Hematopoietic multipotent progenitor cell treated with erythropoietin and hydrocortisone succinate and interleukin-3 and kit ligand, for 8 days (in vitro differentiated cells): ENCODE measurements at regions not wholly inside any gene's neighbourhood (a gene's known extent, or its start where the extent isn't known, plus 50 kb on each side); places are given as distances from the start of the nearest gene placed in this dataset.
A peak's percentile ranks its signal among the peaks of the same experiment; 100 is the strongest.

ENCODE experiments used
- DNase-seq: peaks from one replicate; pipeline ENCODE4 v3.0.0-alpha.2; 2015

DNA sequence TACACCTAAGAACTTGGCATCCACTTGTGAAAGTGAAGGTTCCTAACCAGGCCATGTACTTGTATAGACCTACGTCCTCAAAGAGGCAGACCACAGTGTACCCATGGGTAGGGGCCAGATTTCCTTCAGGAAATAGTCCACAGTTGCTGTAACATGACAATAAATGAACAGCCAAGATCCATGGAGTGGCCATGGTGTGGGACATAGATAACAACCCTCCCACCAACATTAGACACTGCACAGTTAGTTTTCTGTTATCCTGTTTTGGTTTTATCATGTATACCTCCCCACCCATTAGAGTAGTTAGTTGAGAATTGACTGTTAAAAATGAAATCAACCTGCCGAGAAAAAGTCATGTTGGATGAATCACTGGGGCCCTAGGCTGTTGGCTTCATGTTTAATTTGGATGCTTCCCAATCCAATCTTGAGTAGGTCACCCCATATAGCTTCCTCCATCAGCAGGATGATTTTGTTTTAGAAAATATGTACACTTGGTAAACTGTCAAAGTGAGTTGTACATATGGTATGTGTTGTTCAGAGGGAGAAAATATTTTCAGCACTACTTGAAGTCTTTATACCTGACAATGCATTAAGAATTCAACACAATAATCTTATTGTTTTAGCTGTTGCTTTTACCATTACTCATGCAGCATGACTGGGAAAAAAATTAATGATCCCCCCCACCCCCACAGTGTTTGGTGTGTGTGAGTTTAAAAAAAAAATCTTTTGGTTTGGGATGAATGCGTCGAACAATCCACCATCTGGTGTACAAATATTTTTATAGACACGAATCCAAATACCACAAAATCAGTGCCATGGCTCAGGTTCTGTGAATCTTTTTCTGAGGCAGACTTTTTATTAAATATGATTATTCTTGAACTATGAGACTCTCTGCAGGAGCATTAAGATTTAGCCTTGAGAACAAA is 88.3 kb upstream of the ARHGAP29 start:
- DNase-seq: peak; percentile 48

GRCh38 chr1:94324178-94324544 is 86.8 kb upstream of the ARHGAP29 start:
- no peak for DNase-seq

- DNase-seq: no peak
Measured at GRCh38 chr1:94323311-94324177, 86.2 kb upstream of the ARHGAP29 start.

GRCh38 chr1:94322696-94323095 is 85.3 kb upstream of the ARHGAP29 start:
- DNase-seq: no peak

GRCh38 chr1:94321662-94322061 is 84.3 kb upstream of the ARHGAP29 start:
- DNase-seq: no peak

- no peak for DNase-seq
Measured at GRCh38 chr1:94319319-94320102, 82.1 kb upstream of the ARHGAP29 start.

DNA sequence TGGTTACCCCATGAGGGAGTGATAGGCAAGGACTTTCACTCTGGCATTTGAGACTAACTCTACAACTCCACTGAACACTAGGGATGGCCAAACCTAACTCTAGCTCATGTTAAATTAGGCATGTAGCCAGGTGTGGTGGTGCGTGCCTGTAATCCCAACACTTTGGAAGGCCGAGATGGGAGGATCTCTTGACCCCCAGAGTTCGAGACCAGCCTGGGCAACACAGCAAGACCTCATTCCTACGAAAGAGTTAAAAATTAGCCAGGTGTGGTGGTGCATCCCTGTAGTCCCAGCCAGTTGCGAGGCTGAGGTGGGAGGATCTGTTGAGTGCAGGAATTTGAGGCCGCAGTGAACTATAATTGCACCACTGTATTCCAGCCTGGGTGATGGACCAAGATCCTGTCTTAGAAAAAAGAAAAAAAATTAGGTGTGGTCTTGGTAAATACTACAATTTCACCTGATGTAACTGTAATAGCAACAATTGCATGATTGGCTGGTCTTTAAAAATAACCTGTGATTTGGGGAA is 81.2 kb upstream of the ARHGAP29 start:
- DNase-seq: no peak

DNA sequence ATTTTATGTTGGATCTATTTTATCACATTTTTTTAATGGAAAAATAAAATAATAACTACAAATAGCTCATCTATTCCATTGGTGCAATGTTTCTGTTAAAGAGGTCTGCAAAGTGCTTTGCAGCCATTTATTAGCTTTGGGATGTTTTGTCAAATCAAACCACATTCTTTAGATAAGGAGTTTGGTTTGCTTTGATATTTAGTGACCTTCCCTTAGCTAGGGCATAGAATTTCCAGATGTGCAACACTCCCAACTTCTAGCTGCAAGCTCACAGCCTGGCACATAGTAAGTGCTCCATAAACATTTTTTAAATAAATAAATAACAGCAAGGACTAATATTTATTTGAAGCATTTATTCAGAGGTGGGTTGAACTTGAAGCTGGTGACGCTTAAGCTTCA is 80.4 kb upstream of the ARHGAP29 start:
- no peak for DNase-seq

GRCh38 chr1:94316836-94317789 is 79.7 kb upstream of the ARHGAP29 start:
- DNase-seq: no peak

DNA sequence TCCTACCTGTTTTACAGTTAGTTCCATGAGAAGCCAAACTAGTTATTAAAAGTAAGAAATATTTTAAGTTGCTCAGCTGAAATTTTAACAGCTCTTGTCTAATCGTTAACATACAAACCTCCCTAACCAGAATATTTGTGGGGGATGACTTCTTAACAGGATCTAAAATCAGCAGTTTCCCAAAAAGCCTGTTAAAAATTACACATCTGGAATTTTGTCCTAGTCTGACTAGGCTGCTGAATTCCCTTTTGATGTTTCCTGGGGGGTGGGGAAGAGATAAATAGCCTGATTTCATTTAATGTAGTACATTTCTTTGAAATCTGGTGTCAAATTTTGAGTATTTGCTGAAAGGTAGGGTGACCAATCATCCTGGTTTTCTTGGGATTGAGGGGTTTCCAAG is 78.8 kb upstream of the ARHGAP29 start:
- no peak for DNase-seq

DNA sequence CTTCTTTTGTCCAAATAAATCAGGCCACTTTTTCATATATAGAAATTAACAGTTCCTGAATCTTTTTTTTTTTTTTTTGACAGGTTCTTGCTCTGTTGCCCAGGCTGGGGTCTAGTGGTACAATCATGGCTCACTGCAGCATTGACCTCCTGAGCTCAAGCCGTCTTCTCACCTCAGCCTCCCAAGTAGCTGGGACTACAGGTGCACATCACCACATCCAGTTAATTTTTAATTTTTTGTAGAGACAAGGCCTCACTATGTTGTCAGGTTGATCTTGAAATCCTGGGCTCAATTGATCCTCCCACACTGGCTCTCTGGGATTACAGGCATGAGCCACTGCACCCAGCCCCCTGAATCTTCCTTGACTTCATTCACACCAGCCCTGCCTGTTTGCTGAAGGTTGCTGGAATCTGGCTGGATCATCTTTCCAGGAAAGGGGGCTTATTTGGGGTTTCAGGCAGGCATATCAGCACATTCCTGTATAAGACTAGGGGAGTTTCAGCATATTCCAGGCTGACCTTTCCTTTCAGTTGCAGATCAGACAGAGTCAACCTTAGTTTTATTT is 78.2 kb upstream of the ARHGAP29 start:
- no peak for DNase-seq

DNA sequence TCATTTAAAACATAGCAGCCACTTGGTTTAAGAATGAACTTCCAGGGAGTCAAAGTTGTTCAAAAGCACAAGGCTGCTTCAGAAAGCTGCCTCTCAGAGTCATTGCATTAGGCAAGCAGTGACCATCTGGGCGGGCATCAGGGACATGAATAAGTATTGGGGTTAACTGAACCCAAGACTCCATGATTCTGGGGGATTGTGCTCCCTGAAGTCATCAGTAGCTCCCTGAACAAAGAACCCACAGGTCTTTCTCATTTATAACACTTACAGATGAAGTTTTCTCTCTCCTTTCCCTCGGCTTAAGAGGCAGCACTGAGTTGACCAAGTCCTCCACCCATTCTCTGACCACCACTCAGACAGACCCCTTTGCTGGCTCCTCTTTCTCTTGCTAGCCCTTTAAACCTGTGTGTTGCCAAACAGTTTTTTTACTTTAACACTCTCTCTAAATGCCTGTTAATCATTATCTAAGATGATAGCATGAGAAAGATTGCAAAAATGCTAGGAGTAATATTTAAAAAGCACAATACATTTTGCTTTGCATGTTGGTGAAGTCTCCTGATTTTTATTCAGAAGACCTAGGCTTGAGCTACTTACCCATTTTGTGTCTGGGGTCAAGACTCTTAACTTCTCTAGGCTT is 77.0 kb upstream of the ARHGAP29 start:
- no peak for DNase-seq

- DNase-seq: no peak
Measured at GRCh38 chr1:94310570-94311270, 73.3 kb upstream of the ARHGAP29 start.

- DNase-seq: no peak
Measured at GRCh38 chr1:94309829-94310569, 72.6 kb upstream of the ARHGAP29 start.

DNA sequence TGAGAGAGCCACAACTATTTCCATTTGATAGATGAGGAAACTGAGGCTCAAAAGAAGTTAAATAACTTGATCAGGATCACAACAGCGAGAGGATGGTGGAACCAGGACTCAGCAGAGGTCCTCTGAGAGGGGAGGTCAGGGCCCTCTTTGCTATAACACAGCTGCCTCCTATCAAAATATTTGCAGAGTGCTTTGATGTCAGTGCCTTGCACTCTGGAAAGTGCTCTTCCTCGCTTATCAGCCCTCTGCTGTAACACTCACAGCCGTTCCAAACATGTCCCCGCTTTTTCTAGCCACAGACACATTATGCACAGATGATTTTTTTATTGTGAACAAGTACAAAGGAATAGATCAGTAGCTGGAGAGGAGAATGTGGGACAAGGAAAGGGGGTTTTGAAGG is 71.8 kb upstream of the ARHGAP29 start:
- DNase-seq: no peak

DNA sequence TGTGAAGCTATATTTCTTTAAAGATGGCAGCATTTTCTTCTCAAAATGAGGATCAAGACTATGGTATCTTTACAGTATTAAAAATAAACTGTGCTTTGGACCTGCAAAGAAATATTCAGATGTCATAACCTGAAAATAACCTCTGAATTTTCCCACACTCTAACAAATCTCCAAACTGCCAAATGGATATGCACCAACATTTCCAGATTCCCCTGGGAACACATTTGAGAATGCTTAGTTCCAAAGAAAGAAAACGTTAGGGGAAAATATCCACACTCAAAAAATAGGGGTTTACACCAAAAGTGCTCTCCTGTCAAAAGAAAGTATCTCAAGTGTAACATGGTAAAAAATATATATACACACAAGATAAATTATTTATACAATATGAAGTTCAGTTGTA is 69.1 kb upstream of the ARHGAP29 start:
- DNase-seq: no peak

GRCh38 chr1:94305704-94306103 is 68.3 kb upstream of the ARHGAP29 start:
- DNase-seq: no peak

GRCh38 chr1:94304553-94304952 is 67.2 kb upstream of the ARHGAP29 start:
- DNase-seq: no peak

GRCh38 chr1:94303005-94303404 is 65.6 kb upstream of the ARHGAP29 start:
- no peak for DNase-seq
